AG09319 (cell line): ENCODE measurements at regions not wholly inside any gene's neighbourhood (a gene's known extent, or its start where the extent isn't known, plus 50 kb on each side); places are given as distances from the start of the nearest gene placed in this dataset.
"Not testable (repeated sequence)": the region's sequence is repeated elsewhere in the genome, so short reads cannot be mapped to it uniquely, and the experiment has no call there.

Source experiments
- DNase-seq: peaks from one replicate; pipeline ENCODE4 v3.0.0-alpha.2; 2010; ENCODE audit warnings: low read depth; ENCODE audit errors: extremely low read depth
- TF ChIP-seq, protein P1 (sequence below): IDR thresholded peaks from 2 replicates; pipeline ENCODE4 v1.5.1; 2011; ENCODE audit warnings: low read depth, mild to moderate bottlenecking, inconsistent platforms, low read length, moderate library complexity

DNA sequence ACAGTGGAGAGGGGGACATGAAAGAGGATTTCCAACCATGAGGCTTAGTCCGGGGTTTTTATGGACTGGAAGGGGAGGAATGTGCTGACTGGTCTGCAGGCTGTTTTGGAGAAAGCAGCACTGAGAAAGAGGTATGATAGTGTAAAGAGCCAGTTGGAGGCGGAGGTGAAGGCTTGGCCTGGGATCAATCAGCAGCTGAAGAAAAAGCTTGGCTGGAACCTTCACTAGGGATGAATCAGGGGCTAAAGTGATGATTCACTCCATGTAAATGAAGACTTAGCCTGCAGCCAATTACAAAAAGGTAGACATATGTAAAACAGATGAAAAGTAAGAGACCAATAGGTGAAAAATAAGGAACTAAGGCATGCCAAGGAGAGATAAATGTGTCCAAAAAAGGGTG lies 1382.6 kb downstream of the GATA3 start:
- DNase-seq = no peak

DNA sequence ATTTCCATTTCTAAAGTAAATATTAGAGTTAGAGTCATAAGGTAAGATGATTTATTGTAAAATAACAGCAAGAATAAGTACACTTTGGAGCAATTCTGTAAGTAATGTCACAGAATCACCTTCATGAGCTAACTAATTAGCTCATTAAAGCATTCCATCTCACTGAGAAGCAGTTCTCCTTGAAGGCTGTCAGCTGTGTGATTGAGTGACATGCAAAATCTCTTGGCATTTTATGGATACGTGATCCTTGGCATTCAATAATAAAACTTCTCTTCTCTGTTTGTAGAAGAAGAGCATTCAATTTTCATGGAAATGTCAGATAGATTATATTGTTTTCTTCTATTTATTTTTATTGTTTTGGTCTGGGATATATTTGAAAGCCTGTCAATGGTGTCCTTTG lies 1389.3 kb downstream of the GATA3 start:
- DNase-seq = no peak
- TF ChIP-seq, protein P1, sequence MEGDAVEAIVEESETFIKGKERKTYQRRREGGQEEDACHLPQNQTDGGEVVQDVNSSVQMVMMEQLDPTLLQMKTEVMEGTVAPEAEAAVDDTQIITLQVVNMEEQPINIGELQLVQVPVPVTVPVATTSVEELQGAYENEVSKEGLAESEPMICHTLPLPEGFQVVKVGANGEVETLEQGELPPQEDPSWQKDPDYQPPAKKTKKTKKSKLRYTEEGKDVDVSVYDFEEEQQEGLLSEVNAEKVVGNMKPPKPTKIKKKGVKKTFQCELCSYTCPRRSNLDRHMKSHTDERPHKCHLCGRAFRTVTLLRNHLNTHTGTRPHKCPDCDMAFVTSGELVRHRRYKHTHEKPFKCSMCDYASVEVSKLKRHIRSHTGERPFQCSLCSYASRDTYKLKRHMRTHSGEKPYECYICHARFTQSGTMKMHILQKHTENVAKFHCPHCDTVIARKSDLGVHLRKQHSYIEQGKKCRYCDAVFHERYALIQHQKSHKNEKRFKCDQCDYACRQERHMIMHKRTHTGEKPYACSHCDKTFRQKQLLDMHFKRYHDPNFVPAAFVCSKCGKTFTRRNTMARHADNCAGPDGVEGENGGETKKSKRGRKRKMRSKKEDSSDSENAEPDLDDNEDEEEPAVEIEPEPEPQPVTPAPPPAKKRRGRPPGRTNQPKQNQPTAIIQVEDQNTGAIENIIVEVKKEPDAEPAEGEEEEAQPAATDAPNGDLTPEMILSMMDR = no peak

More for the DNA sequence above, 1382.6 kb downstream of the GATA3 start:
- TF ChIP-seq, protein P1 = no peak

DNA sequence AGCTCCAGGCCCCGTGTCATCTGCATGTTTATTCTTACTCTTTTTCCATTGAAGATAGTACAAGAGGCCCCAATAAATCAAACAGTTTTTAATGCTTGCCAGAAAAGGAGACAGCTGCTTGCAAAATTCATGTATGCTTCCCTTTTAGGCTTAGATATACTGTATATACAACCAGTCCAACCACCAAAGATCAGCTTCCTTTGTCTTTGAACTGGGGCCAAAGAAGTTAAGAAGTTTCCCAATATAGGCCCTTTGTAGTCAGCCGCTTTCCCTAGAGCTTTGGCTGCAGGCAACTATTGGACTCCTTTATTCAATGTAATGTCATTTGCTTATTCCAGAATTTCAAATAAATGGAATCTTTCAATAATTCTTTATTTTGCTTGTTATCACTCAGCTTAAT lies 1395.0 kb downstream of the GATA3 start:
- no peak for DNase-seq
- TF ChIP-seq, protein P1 = no peak

DNA sequence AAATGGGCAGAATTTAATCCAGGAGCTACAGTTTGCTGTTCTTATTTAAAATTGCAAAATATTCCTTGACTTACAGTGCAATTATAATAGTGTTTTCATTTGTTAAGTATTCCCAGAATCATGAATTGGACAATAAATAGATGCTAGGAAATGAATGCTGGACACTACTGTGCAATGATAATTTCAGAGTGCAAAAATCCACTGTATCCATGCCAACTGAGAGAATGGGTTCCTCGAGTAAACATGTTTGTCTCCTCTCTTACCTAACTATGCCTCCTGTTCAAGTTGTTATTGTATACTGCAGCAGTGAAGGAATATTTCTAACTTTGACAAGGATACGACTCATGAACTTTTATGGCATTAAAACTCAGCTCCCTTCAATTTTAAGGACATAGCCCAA lies 1396.3 kb downstream of the GATA3 start:
- TF ChIP-seq, protein P1 = no peak
- no peak for DNase-seq

DNA sequence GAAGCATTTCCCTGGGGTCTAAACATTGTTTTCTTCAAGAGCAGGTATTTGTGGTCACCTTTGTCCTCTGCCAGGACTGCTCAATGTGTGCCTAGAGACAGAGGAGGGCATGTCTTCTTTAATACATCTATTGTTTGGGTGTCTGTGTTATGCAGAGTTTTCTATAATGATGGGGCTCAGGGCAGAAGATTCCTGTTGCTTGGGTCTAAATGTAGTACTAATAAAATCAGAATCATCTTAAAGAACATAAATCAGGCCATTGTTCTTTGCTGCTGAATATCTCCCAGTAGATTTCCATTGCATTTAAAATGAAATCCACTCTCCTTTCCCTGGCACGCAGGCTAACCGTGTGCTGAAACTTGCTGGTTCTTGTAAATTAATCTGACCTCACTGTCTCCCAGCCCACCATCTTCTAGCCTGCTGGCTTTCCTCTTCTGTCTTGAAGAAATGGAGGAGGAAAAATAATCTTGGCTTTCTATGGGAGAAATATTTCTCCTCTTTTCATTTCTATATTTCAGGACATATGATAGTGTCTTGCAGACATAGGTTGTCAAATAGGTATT lies 1396.8 kb downstream of the GATA3 start:
- no peak for DNase-seq
- TF ChIP-seq, protein P1 = no peak

DNA sequence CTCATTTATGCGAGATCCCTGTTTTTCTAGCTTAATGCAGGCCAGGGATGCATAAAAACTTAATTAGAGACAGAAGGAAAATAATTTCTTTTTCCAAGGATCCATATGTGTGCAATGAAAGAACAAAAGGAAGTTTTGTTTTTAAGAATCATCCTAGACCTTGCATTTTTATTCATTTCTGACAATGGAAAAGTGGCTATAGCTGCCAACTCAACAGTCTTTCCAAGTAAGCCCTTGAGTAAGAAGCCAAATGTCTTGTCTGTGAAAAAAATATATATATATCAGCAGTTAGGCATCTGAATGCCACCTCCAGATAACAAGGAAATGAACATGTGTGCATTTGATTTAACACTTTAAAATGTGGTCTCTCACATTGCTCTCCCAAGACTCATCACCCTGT lies 1397.6 kb downstream of the GATA3 start:
- TF ChIP-seq, protein P1 = no peak
- no peak for DNase-seq

DNA sequence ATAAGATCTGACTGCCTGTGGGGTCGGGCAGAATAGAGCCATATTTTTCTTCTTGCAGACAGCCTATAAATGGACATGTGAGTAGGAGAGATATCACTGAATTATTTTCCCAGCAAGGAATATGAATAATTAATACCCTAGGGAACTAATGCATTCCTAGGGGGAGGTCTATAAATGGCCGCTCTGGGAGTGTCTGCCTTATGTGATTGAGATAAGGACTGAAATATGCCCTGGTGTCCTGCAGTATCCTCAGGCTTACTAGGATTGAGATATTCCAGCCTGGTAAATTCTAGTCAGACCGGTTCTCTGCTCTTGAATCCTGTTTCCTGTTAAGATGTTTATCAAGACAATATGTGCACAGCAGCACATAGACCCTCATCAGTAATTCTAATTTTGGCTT lies 1399.4 kb downstream of the GATA3 start:
- not testable (repeated sequence) for DNase-seq

DNA sequence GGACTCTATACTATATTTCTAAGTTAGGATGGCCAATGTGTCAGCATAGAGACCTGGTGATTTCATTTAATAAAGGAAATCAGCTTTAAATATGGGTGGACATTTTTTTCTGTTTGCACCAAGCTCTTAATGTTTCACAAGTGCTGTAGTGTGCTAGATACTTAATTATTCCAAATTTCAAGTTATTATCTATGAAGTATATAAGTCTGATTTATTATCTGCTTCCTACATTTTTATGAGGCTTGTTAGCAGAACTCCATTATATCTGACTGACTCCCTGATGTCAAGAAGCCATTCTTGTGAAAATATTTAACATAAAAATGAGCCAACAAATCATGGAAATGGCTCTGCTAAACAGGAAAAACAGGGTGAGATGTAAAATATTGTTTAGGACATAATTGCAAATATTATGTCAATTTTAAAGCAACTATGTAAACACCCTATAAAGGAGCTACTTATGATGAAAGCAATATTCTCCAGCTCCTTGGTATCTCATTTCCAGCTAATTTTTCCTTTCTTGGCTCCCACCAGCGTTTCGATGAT lies 1415.2 kb downstream of the GATA3 start:
- TF ChIP-seq, protein P1 = no peak
- no peak for DNase-seq
